Fibroblast of skin of right biceps (primary cell): ENCODE measurements at regions not wholly inside any gene's neighbourhood (a gene's known extent, or its start where the extent isn't known, plus 50 kb on each side); places are given as distances from the start of the nearest gene placed in this dataset.

Experiments
- DNase-seq: peaks from one replicate; pipeline ENCODE4 v3.0.0-alpha.2; 2013

DNA sequence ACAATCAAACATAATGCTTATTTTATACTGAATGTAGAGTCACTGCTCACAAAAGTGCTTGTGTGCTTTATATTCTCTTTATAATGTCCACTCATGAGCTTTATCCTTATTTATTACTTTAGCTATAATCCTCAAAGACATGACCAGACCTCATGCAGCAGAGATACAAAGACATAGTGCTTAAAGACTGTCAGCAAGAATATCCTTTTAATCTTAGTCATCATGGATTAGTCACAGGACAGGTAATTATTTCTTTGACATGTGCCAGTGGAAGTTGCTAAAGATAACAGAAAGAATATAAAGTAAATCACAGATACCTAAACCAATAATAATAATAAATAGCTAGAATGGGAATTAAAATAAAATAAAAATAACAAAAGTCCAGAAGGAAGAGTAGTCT is 707.5 kb downstream of the BCL11B start:
- no peak for DNase-seq

- DNase-seq, result no peak
These were observed 700.9 kb downstream of the BCL11B start for GRCh38 chr14:98571104-98571503.

GRCh38 chr14:98573082-98573481 is 698.9 kb downstream of the BCL11B start:
- peak; percentile 3 for DNase-seq

- no peak for DNase-seq
These were observed 695.5 kb downstream of the BCL11B start for GRCh38 chr14:98576463-98576862.

GRCh38 chr14:98578204-98578603 is 693.8 kb downstream of the BCL11B start:
- peak; percentile 70 for DNase-seq

- no peak for DNase-seq
These were observed 692.9 kb downstream of the BCL11B start for GRCh38 chr14:98579140-98579539.

DNA sequence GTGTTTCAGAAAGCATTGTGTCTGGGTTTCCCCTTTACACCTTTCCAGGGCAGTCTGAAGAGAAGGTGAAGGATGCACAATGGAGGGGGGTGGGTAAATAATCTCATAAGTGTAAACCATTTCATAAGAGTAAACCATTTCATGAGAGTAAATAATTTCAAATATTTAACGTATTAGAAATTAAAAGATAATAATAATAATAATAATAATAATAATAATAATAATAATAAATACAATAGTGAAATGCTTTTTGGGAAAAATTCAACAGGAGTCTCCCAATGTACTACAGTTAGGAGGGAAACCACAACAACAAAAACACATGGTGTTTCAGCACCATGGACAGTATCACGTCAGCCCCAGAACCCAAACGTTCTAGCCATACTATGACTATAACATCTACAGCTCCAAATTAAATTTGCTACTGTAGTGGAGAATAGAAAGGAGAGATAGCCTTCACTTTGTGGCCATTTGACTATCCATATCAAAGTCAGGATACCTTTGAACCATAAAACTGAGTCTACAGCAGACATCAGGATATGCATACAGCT is 691.8 kb downstream of the BCL11B start:
- DNase-seq, result peak; percentile 37

GRCh38 chr14:98582276-98582675 is 689.7 kb downstream of the BCL11B start:
- no peak for DNase-seq

GRCh38 chr14:98591161-98591560 is 680.8 kb downstream of the BCL11B start:
- no peak for DNase-seq

- DNase-seq, result no peak
These were observed 679.3 kb downstream of the BCL11B start for GRCh38 chr14:98592611-98593170.

DNA sequence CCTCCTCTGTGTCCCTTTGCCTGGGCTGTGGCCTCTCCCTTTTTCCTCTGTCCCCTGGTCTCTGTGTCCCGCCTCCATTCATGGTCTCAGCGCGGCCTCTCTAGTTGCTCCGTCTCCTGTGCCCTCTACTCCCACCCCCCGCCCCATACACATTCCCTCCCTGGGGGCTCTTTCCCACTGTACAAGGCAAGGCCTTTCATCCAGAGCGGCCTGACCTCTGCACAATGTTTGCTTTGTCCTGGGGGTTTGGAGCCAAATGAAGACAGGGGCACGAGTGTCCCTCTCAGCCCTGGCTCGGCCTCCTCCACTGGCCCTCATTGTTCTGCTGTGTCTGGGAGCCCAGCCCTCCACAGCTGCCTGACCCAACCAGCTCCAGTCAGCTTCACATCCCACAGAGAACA is 678.6 kb downstream of the BCL11B start:
- DNase-seq, result no peak

DNA sequence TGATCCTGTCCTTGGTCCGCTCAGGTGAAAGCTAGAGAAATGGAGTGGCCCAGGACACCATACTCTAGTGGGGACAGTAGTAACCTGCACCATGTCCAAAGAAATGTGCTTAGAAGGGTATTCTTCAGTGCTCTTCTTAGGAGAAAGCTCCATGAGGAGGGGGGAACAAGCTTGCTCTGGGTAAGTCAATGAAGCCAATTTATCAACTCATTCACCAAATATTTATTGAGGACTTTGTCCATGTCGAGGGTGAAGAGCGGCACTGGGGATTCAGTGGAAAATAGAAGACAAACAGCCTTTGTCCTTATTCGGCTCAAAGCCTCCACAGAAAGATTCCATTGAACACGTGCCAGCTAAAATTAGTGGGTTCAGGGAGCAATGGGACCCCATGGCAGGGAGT is 677.8 kb downstream of the BCL11B start:
- DNase-seq, result no peak

- no peak for DNase-seq
These were observed 673.4 kb downstream of the BCL11B start for GRCh38 chr14:98598576-98598975.

DNA sequence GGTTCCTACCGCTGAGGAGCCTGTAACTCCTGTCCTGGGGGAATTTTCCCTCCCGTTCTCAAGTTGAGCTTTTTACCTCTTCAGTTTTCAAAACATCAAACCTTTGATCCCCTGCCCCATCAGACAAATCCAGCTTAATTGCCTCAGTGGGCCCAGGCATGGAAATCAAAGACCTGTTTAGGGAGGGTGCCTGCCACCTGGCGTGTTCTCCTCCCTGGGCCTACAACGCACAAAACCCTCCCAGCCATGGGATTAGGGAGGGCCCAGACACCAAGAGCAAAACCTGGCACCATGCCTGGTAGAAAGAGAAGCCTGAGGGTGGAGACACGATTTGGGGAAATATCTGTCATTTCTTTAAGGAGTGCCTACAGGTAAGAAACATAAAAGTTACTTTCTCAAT is 672.9 kb downstream of the BCL11B start:
- DNase-seq, result no peak

DNA sequence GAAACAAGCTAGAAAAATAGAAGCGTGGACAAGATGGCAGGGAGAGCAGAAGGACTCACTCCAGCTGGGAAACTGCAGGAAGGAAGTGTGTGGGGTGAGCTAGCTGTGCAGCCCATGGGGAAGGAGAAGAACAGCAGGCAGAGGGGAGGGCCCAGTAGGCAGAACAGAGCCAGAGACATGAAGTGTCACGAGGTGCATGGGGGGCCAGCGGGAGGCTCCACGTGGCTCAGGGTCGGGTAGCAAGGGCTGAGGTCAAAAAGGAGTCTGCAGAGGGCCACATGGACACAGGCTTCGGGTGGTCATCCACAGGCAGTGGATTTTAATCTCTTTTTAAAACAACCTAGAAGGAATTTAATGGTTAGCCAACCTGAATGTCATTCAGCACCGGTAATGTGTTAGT is 669.0 kb downstream of the BCL11B start:
- no peak for DNase-seq

- DNase-seq, result no peak
These were observed 667.0 kb downstream of the BCL11B start for GRCh38 chr14:98605043-98605442.

- no peak for DNase-seq
These were observed 665.9 kb downstream of the BCL11B start for GRCh38 chr14:98606041-98606640.

DNA sequence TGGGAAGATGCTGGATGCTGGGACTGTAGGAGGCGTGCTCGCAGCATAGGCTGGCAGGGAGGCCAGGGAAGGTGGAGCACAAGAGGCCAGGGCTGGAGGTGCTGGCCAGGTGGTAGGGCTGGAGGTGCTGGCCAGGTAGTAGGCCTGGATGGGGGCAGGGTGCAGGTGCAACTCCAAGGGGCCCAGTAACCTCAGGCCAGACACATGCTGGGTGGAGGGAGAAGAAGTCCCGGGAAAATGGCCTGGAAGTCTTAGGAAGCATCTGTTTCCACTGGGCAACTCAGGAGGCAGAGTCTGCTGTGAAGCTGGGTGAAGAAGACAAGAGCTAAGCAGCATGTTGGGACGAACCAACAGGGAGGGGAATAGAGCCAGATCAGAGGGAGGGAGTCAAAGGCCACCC is 665.2 kb downstream of the BCL11B start:
- no peak for DNase-seq

GRCh38 chr14:98607341-98607910 is 664.6 kb downstream of the BCL11B start:
- DNase-seq, result no peak

DNA sequence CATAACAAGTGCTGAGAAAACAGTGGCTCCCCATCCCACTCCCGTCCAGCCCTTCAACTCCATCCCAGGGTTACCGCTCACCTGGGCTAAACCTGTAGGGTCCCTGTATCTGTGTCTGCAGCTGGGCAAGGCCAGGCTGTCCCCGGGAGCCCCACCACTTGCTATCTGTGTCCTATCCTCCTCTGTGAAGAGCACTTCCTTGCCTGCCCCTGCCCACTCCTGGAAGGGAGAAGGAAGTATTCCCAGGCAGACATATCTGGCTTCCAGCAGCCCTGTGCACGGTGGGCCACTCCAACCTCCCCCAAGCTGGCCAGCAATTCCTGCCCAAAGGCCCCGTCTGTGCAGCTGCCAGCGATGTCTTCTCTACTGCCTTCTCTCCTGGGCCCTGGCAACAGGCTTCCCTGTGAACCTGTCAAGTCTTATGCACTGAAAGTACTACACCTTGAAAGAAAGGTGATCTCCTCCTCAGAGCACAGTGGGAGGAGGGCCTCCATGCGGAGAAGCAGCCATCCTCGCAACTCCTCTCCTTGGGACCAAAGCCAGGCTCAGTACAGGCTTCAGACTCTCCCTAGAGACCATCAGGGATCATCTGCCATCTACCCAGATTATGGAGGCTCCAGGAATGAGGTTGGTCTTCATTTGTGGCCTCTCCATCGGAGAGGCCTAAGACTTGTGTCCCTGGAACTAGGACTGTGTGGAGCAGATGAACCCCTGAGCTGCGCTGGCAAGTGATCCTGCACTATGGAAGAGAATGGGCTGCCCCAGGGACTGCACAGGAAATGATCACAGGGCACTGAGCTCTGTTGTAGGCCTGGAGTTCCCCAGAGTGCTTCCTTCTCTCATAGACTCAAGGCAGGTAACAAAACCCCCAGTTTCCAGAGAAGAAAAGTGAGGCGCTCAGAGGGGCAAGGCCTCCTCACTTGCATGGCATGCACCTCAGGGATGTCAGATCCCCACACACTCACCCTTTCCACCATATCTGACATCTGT is 663.6 kb downstream of the BCL11B start:
- no peak for DNase-seq

- no peak for DNase-seq
These were observed 659.4 kb downstream of the BCL11B start for GRCh38 chr14:98612434-98613200.

- no peak for DNase-seq
These were observed 657.3 kb downstream of the BCL11B start for GRCh38 chr14:98614741-98615140.
